Fibroblast of gingiva (primary cell): ENCODE measurements at regions not wholly inside any gene's neighbourhood (a gene's known extent, or its start where the extent isn't known, plus 50 kb on each side); places are given as distances from the start of the nearest gene placed in this dataset.
"Not testable (repeated sequence)": the region's sequence is repeated elsewhere in the genome, so short reads cannot be mapped to it uniquely, and the experiment has no call there.

Experiments
- DNase-seq: peaks from one replicate; pipeline ENCODE4 v3.0.0-alpha.2; 2011; ENCODE audit warnings: low read depth

- no peak for DNase-seq
Measured at GRCh38 chrX:39406799-39407198, 605.5 kb downstream of the MID1IP1 start.

DNA sequence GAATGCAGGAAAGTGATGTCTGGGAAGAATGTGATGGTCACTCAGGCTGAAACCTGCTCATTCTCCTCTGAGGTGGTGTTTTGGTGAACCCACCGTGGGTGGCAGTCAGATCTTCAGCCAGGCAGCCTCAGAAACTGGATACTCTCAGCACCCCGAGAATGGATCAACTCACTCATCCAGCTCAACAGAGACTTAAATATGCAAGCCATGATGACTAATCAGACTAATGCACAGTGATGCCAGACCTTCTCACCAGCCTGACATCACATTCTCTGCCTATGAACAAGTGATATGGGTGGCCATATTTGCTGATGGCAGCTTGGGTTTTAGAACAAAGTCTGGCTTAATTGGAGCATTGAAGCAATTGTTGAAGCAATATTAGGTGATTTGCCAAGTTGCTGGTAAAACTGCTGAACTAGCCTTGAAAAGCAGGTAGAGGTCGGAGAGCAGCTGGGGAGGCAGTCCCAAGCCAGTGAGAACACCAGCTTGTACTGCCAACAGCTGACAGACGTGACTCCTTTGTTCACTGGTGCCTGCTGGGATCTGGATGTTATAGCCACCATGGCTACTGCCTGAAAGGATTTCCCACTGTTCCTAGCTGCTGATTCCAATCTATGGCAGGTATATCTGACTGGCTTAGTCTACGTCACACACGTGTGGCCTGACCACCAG, 608.1 kb downstream of the MID1IP1 start:
- no peak for DNase-seq

DNA sequence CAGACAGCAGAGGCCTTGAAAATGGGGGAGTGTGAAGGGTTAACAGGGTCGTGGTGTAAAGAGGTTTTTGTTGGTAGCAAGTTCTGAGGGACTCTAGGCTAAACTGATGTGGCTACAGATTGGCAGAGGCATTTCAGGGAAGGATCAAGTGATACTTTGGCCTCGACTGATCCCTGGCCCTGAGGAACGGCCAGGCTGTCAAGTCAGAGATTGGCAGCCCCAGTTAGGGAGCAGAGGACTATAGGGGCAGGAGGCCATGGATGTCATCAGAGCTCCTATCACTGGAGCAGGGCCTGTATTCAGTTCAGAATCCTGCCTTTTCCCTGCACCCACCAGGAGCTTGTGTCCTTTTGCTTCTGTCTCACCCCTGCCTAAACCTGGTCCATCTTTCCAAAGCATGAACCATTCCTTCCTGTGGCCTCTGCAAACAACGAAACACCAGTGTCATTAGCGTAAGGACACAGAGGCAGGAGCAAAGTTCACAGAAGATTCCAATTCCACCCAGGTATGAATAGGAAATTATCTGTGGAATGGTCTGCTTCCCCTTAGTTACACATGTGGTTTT, 613.1 kb downstream of the MID1IP1 start:
- no peak for DNase-seq

DNA sequence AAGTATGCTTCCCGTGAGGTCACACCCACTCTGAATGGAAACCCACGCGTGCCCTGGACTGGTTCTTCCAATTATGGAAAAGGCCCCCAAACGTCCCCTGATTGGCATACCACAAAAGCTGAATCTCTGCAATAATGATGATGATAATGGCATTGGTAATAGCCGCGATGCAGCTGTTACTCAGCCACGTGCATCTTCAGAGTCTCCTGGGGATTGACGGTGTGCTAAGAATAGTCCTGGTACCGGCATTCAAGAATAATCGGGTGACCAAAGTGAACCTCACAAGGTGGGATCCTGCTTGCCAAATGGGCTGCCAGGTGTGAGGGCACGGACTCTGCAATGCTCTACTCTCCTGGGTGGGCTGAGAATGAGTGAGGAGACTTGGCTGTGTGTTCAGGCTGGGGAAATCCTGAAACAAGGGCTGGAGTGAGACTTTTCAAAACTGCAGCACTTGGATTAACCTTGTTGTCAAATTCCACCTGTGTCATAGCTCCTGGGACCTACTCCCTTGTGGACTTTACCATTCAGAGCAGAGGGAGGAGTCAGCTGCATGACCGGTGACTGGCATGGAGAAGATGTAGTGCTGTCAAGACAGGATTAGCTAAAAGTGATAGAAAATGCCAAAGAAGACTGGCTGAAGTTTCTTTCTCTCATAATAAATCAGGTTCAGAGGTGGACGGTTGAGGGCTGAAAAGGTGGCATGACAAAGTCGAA, 615.4 kb downstream of the MID1IP1 start:
- no peak for DNase-seq

DNA sequence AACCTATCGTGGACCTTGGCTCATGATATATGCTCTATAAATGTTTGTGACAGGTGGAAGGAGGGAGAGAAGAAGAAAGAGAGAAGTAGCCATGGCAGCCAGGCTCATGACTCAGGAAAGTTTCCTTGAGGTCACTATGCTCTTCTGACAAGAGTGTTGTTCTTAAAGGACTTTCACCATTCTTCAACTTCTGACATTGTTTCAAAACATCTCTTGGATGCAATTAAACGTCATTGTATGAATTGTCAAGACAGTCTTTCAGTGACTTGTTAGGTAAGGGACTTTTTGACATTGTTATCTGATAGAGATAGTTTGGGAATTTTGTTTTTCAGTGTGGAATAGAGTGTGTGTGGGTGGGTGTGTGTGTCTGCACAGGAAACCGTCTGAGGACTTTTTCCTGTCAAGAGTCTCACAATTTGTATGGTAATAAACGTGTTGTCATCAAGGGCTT, 617.0 kb downstream of the MID1IP1 start:
- no peak for DNase-seq

- no peak for DNase-seq
Measured at GRCh38 chrX:39418731-39419638, 617.7 kb downstream of the MID1IP1 start.

- no peak for DNase-seq
Measured at GRCh38 chrX:39421006-39421405, 619.7 kb downstream of the MID1IP1 start.

GRCh38 chrX:39425124-39425806, 624.0 kb downstream of the MID1IP1 start:
- DNase-seq = no peak

GRCh38 chrX:39426101-39426500, 624.8 kb downstream of the MID1IP1 start:
- DNase-seq = no peak

DNA sequence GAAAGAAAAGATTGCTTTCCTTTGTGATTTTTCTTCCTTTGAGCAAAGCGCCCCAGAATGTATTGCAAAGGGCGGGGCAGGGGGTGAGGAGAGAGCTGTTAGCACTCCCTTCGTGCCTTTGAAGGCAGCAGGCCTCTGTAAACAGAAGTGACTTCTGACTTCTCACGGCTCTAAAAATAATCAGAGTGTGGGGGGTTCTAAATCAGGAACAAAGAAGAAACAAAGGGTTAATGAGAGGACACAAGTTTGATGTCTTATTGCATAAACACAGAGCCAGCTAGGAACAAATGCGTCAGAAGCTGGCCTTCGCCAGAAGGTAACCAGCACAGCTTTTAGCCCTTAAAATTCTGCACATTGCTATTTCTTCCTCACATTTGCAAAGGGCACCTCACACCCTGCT, 626.2 kb downstream of the MID1IP1 start:
- DNase-seq = peak; percentile 3

DNA sequence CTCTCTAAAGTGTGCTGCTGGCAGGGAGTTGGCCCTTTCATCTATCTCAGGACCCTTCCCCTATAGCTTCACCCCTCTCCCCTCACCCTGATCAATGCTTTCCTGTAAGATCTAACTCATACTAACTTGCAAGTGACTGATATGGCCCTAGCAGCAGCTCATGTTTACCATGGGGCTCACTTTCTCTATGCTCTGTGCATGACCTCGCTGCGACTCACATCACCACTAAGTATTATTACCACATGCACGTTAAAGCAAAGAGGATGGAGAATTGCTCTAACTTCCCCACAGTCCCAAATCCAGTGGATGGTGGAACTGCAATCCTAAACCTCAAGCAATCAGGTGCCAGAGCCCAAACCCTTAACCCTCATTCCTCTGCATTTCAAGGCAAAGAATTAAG, 626.6 kb downstream of the MID1IP1 start:
- DNase-seq = peak; percentile 14

DNA sequence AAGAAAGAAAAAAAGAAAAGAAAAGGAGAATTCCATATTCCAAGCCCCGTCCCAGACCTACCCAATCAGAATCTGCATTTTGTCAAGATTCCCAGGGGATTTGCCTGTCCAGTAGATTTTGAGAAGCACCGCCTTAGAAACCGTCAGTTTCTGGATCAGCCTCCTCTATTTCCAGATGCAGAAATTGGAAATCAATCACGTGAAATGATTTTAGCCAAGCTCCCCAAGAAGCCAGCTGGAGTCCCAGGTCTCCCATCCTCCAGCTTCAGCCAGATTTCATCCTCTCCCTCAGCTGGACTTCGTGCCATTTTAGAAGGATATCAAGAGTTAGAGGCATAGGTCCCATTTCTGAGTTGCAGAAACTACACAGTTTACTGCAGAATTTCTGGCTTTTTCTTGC, 629.3 kb downstream of the MID1IP1 start:
- DNase-seq = no peak

- no peak for DNase-seq
Measured at GRCh38 chrX:39431893-39432292, 630.6 kb downstream of the MID1IP1 start.

- not testable (repeated sequence) for DNase-seq
Measured at GRCh38 chrX:39434671-39435070, 633.4 kb downstream of the MID1IP1 start.

DNA sequence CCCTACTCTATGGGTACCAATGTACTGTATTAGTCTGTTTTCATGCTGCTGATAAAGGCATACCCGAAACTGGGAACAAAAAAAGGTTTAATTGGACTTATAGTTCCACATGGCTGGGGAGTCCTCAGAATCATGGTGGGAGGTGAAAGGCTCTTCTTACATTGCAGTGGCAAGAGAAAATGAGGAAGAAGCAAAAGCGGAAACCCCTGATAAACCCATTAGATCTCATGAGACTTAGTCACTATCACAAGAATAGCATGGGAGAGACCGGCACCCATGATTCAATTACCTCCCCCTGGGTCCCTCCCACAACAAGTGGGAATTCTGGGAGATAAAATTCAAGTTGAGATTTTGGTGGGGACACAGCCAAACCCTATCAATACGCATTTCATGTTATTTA, 635.3 kb downstream of the MID1IP1 start:
- not testable (repeated sequence) for DNase-seq

GRCh38 chrX:39437670-39438441, 636.6 kb downstream of the MID1IP1 start:
- DNase-seq = no peak

GRCh38 chrX:39438603-39439602, 637.6 kb downstream of the MID1IP1 start:
- no peak for DNase-seq

DNA sequence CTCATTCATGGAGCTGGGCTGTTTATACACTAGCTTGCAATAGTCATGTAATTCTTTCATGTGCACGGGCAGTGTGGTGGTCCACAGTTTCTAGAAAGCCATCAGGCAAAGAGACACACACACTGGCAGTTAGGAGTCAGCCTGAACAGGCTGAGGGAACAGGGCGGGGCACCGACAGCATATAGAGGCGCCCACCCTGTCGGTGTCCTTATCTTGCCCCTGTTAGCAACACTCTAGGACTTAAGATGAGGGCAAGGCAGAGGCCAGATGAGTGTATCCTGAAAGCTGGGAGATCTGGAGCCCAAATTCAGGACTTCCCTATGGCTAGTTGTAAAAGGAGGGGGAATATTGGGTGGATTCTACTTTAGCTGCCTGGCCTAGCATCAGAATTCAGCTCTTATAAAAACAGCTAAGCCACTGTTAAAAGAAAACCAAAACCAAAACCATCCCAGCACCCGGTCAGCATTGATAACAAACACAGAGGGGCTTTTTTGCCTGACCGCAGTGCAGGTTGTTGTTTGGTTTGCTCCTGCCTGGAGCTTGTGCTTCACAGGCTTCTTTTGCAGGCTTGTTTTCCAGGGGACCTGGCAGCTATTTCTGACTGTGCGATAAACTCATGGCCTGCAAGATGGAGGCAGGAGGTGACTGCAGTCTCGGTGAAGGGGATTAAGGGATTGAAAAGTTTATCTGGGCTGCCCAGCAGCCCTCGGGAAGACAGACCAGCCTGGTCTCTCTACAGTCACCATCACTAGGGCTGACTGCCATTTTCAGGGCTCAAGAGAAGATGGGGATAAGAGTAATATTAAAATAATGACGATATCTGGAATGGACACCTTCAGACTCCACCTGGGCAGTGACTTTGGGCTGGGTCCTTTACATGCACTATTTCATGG, 638.9 kb downstream of the MID1IP1 start:
- no peak for DNase-seq
